ENCODE measurements at regions not wholly inside any gene's neighbourhood (a gene's known extent, or its start where the extent isn't known, plus 50 kb on each side); places are given as distances from the start of the nearest gene placed in this dataset.

GRCh38 chr17:37847102-37847501 lies 77.1 kb upstream of the TBC1D3K start:
- dilution Hi-C loops (cut with MboI; ENCODE audit: extremely low pct_ligation_motif_present, low sequenced_read_pairs) = no loop called here
- BruUV-seq (replicated peaks) = no TSS peak

More at GRCh38 chr17:37847102-37847501, 77.1 kb upstream of the TBC1D3K start:
- H3K4me1 ChIP-seq (ENCODE audit: control insufficient read depth, extremely low read depth, insufficient read depth, low read length) = peaks cover 4% of the 10 kb centered on the region
- H3K9me3 ChIP-seq (replicated peaks; ENCODE audit: control insufficient read depth, insufficient read depth, low read length) = no peaks in the 10 kb centered on the region
- H3K4me3 ChIP-seq (replicated peaks in 1 of 3; ENCODE audit: insufficient read depth in 1 of 3, low read depth in 1 of 3, low read length in 3 of 3) = no peak overlapping the region
- TF ChIP-seq MYC (IDR thresholded peaks at IDR 0.05; ENCODE audit: low read depth, low read length) (no peak), MAX (IDR thresholded peaks at IDR 0.05; ENCODE audit: insufficient read depth, insufficient read length) (no peak), GATA2 (IDR thresholded peaks at IDR 0.05; ENCODE audit: insufficient read depth, insufficient read length, low read depth, low read length) (no peak), POLR2A (IDR thresholded peaks at IDR 0.05; ENCODE audit: low read depth, low read length) (no peak), JUN (IDR thresholded peaks at IDR 0.05; ENCODE audit: borderline replicate concordance, insufficient read depth, insufficient read length, low read depth) (no peak), FOS (IDR thresholded peaks at IDR 0.05; ENCODE audit: borderline replicate concordance, insufficient read depth, low read length) (no peak), CTCF (IDR thresholded peaks at IDR 0.05; ENCODE audit: extremely low read depth in 1 of 2, insufficient read depth in 1 of 2, low read depth in 1 of 2, low read length in 2 of 2) (no peak), EZH2 (IDR thresholded peaks at IDR 0.05; ENCODE audit: borderline replicate concordance, low read depth, low read length, severe bottlenecking) (no peak), POLR2AphosphoS5 (IDR thresholded peaks at IDR 0.05; ENCODE audit: insufficient read depth, low read depth, low read length) (no peak)
- CTCF ChIA-PET = interaction anchor here (2.2 kb wide), 1 partner anchor 31 kb away, joined by 5 read pairs; no protein-coding TSS in a partner anchor
- DNase-seq (ENCODE audit: low read depth, low spot score) (no peak), FAIRE-seq (no peak)
- no peak overlapping the region for H2AFZ ChIP-seq (ENCODE audit: low read depth, low read length)
- no peak overlapping the region for H3K9ac ChIP-seq (replicated peaks; ENCODE audit: extremely low read depth, insufficient read depth, low read length)
- intact Hi-C loops (cut with micrococcal nuclease) = loop anchor here (10.0 kb wide), 1 partner anchor 192 kb away; no protein-coding TSS in a partner anchor
- no peaks in the 10 kb centered on the region for H3K79me2 ChIP-seq (ENCODE audit: control insufficient read depth, insufficient read depth, low read length)
- no peaks in the 10 kb centered on the region for H3K9me1 ChIP-seq (replicated peaks; ENCODE audit: control insufficient read depth, extremely low read depth, insufficient read depth, low read length)
- H4K20me1 ChIP-seq (replicated peaks; ENCODE audit: control insufficient read depth, extremely low read depth, insufficient read depth, low read length) = no peaks in the 10 kb centered on the region
- no peak overlapping the region for H3K27ac ChIP-seq (ENCODE audit: insufficient read depth, low read depth, low read length)
- H3K27me3 ChIP-seq (ENCODE audit: control insufficient read depth in 2 of 2, insufficient read depth in 2 of 2, low read length in 2 of 2) = no peaks in the 10 kb centered on the region
- H3K36me3 ChIP-seq (ENCODE audit: control insufficient read depth in 2 of 2, extremely low read depth in 1 of 2, insufficient read depth in 2 of 2, low read length in 2 of 2) = no peaks in the 10 kb centered on the region
- POLR2A ChIA-PET = no interaction called here
- H3K4me2 ChIP-seq (ENCODE audit: insufficient read depth, low read length) = no peak overlapping the region

Data from endothelial cell of umbilical vein (primary cell).